Vagina (tissue), 2 donors: ENCODE measurements at regions not wholly inside any gene's neighbourhood (a gene's known extent, or its start where the extent isn't known, plus 50 kb on each side); places are given as distances from the start of the nearest gene placed in this dataset.

Experiments used
- DNase-seq, 2 donors: peaks; one replicate each; pipeline ENCODE4 v3.0.0-alpha.2; 2017; ENCODE audit errors: extremely low spot score in 2 of 2
- H3K27ac ChIP-seq: fragments of 200-600 bp; sonication (generic); one replicate; pipeline ENCODE4 v1.5.1; 2019
- H3K27me3 ChIP-seq: fragments of 200-600 bp; sonication (generic); one replicate; pipeline ENCODE4 v1.5.1; 2019
- H3K36me3 ChIP-seq, 2 donors: fragments of 200-600 bp; sonication (generic); one replicate each; pipeline ENCODE4 v1.5.1; 2017 to 2019
- H3K4me1 ChIP-seq: fragments of 200-600 bp; sonication (generic); one replicate; pipeline ENCODE4 v1.5.1; 2019
- H3K4me3 ChIP-seq, 2 donors: fragments of 200-600 bp; sonication (generic); 1 replicate in 1 of 2; 2 replicates in 1 of 2; pipeline ENCODE4 v1.5.1; 2016 to 2019
- H3K9me3 ChIP-seq: fragments of 200-600 bp; sonication (generic); one replicate; pipeline ENCODE4 v1.5.1; 2019
- POLR2A ChIP-seq, 2 donors: fragments of 450-650 bp; IDR thresholded peaks; one replicate each; pipeline ENCODE4 v1.6.1; 2017; ENCODE audit warnings: antibody characterized with exemption in 2 of 2, mild to moderate bottlenecking in 2 of 2, moderate library complexity in 2 of 2
- POLR2AphosphoS5 ChIP-seq, 2 donors: sonication (generic); formaldehyde crosslinking; IDR thresholded peaks; one replicate each; pipeline ENCODE4 v1.9.0; 2017; ENCODE audit warnings: antibody characterized with exemption in 2 of 2, mild to moderate bottlenecking in 2 of 2, low read depth in 1 of 2; ENCODE audit not compliant: insufficient read depth in 1 of 2
- intact Hi-C: fragments of 100-400 bp; cut with DNase I; formaldehyde crosslinking; loops from one replicate; pipeline ENCODE4 v1.15.1; 2023
- TF ChIP-seq, protein P1 (sequence below), 3 experiments: fragments of 450-650 bp in 2 of 3; fragments of 200-600 bp in 1 of 3; sonication (generic) in 1 of 3; IDR thresholded peaks; one replicate each; pipeline ENCODE4 v1.5.1; 2017 to 2019; ENCODE audit warnings: antibody characterized with exemption in 3 of 3, mild to moderate bottlenecking in 2 of 3, moderate library complexity in 2 of 3

DNA sequence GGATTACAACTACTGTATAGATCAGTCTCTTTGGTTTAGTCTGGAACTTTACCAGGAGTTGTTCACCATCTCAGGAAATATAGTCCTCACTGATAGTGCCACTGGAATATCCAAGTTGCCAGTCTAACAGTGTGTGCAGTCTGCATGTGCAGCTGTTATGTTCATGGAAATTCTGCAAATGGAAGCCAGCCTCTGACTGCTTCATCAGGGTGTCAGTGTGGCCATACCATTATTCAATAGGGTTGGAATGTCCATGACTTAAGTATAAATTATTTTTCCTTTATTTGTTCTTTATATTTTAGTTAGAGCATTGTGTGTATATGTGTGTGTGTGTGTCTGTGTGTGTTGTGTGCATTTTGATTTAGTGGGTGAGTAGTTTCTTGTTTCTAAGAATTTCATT, 51.8 kb downstream of the C11orf96 start:
- Histone ChIP-seq H3K27ac (no peak overlapping the region), H3K4me1 (peaks cover 16% of the 10 kb centered on the region), H3K36me3 (no peaks in the 10 kb centered on the region), H3K9me3 (no peaks in the 10 kb centered on the region), H3K27me3 (no peaks in the 10 kb centered on the region), H3K4me3 (no peak overlapping the region)
- intact Hi-C loops = no loop called here
- no peak for DNase-seq
- no peak for TF ChIP-seq POLR2A (IDR thresholded peaks at IDR 0.05)

DNA sequence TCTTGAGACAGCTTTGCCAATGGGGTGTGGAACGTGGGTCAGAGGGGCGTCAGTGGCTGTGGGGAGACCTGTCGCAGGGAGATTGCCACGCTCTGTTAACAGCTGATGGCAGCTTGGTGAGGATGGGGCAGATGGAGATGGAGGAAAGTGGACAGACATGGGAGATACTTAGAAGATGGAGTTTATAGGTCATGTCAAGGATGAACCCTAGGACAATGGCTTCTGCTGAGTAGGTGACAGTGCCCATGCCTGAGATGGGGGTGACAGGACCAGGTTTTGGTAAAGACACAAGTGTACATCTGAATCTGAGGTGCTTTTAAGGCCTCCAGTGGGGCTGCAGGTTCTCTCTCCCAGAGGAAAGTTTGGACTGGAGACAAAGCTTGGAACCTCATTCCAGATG, 51.5 kb upstream of the ACCSL start:
- Histone ChIP-seq H3K4me3 (no peak overlapping the region), H3K36me3 (no peaks in the 10 kb centered on the region), H3K4me1 (peaks cover 10% of the 10 kb centered on the region), H3K9me3 (no peaks in the 10 kb centered on the region), H3K27ac (no peak overlapping the region), H3K27me3 (no peaks in the 10 kb centered on the region)
- TF ChIP-seq POLR2AphosphoS5 (IDR thresholded peaks at IDR 0.05; ENCODE audit: insufficient read depth in 1 of 2, low read depth in 1 of 2) (no peak), POLR2A (IDR thresholded peaks at IDR 0.05) (no peak)
- TF ChIP-seq, protein P1, sequence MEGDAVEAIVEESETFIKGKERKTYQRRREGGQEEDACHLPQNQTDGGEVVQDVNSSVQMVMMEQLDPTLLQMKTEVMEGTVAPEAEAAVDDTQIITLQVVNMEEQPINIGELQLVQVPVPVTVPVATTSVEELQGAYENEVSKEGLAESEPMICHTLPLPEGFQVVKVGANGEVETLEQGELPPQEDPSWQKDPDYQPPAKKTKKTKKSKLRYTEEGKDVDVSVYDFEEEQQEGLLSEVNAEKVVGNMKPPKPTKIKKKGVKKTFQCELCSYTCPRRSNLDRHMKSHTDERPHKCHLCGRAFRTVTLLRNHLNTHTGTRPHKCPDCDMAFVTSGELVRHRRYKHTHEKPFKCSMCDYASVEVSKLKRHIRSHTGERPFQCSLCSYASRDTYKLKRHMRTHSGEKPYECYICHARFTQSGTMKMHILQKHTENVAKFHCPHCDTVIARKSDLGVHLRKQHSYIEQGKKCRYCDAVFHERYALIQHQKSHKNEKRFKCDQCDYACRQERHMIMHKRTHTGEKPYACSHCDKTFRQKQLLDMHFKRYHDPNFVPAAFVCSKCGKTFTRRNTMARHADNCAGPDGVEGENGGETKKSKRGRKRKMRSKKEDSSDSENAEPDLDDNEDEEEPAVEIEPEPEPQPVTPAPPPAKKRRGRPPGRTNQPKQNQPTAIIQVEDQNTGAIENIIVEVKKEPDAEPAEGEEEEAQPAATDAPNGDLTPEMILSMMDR (IDR thresholded peaks at IDR 0.05) = no peak
- intact Hi-C loops = no loop called here
- peak in 1 of 2 donors; percentile 64 for DNase-seq

DNA sequence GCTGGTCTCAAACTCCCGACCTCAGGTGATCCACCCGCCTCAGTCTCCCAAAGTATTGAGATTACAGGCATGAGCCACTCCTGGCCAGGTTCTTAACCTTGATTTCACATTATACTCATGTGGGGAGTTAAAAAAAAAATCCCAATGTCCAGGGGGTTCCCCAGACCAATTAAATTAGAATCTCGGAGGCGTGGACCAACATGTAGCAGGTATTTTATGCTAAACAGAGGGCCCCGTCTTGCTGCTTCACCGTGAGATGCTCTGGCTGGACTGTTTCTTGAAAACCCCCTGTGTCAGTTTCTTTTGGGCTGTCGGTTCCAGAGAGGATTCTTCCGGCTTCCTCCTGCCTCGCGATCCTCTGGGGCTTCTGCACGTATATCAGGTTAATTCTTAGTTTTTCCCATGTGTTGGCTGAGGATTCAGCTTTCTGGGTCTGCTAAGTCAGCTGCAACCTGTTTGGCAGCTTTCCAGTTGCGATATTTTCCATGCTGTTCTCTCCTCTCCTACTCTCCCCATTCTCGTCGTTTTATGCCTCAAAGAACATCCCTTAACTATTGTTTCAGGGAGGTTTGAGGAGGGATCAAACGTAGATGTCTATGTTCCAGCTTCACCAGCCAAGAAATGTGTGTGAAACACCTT, 50.6 kb upstream of the ACCSL start:
- no peaks in the 10 kb centered on the region for H3K36me3 ChIP-seq
- H3K27me3 ChIP-seq = no peaks in the 10 kb centered on the region
- no peak overlapping the region for H3K4me3 ChIP-seq
- no peaks in the 10 kb centered on the region for H3K9me3 ChIP-seq
- H3K4me1 ChIP-seq = peaks cover 10% of the 10 kb centered on the region
- no peak overlapping the region for H3K27ac ChIP-seq
- TF ChIP-seq POLR2AphosphoS5 (IDR thresholded peaks at IDR 0.05; ENCODE audit: insufficient read depth in 1 of 2, low read depth in 1 of 2) = no peak
- TF ChIP-seq, protein P1 (IDR thresholded peaks at IDR 0.05) = no peak
- TF ChIP-seq POLR2A (IDR thresholded peaks at IDR 0.05) = no peak
- DNase-seq = peak in 1 of 2 donors; percentile 14
- intact Hi-C loops = no loop called here
